Liver (tissue), 8 donors: ENCODE measurements at regions not wholly inside any gene's neighbourhood (a gene's known extent, or its start where the extent isn't known, plus 50 kb on each side); places are given as distances from the start of the nearest gene placed in this dataset.

Source experiments
- DNase-seq: peaks from one replicate; pipeline ENCODE4 v3.0.0-alpha.2; 2017; ENCODE audit warnings: low spot score
- H3K27ac ChIP-seq, 2 donors: one replicate each; pipeline ENCODE4 v1.7.0; 2013; ENCODE audit warnings: inconsistent platforms in 2 of 2, low read length in 2 of 2, control low read depth in 1 of 2, low read depth in 1 of 2, mild to moderate bottlenecking in 1 of 2
- H3K27me3 ChIP-seq, 4 donors: one replicate each; pipeline versions ENCODE4 v1.6.1 to v1.7.0; 2013; ENCODE audit warnings: low read length in 3 of 4, inconsistent platforms in 1 of 4, mild to moderate bottlenecking in 1 of 4, moderate library complexity in 1 of 4; ENCODE audit not compliant: control insufficient read depth in 4 of 4, insufficient read depth in 4 of 4
- H3K36me3 ChIP-seq, 4 donors: one replicate each; pipeline versions ENCODE4 v1.6.1 to v1.7.0; 2013; ENCODE audit warnings: low read length in 3 of 4, mild to moderate bottlenecking in 3 of 4, low read depth in 1 of 4, moderate library complexity in 1 of 4; ENCODE audit not compliant: control insufficient read depth in 4 of 4, insufficient read depth in 3 of 4
- H3K4me1 ChIP-seq, 4 donors: one replicate each; pipeline versions ENCODE4 v1.6.1 to v1.7.0; 2013; ENCODE audit warnings: low read length in 3 of 4, mild to moderate bottlenecking in 3 of 4, moderate library complexity in 1 of 4; ENCODE audit not compliant: control insufficient read depth in 4 of 4, insufficient read depth in 4 of 4
- H3K4me3 ChIP-seq, 3 donors: one replicate each; pipeline versions ENCODE4 v1.6.1 to v1.7.0; 2013; ENCODE audit warnings: low read length in 3 of 3, control low read depth in 1 of 3, low read depth in 1 of 3, mild to moderate bottlenecking in 1 of 3
- H3K9ac ChIP-seq, 2 donors: one replicate each; pipeline ENCODE4 v1.7.0; 2013; ENCODE audit warnings: low read length in 2 of 2, mild to moderate bottlenecking in 2 of 2, moderate library complexity in 2 of 2, control low read depth in 1 of 2, low read depth in 1 of 2
- H3K9me3 ChIP-seq, 4 donors: one replicate each; pipeline versions ENCODE4 v1.6.1 to v1.7.0; 2013; ENCODE audit warnings: low read length in 3 of 4; ENCODE audit not compliant: control insufficient read depth in 4 of 4
- ATF3 ChIP-seq: IDR thresholded peaks from 2 replicates; pipeline ENCODE4 v1.6.1; 2016; ENCODE audit warnings: antibody characterized with exemption
- CTCF ChIP-seq: fragments of 150-350 bp; IDR thresholded peaks from 2 replicates; pipeline ENCODE4 v1.5.1; 2017; ENCODE audit warnings: improper control_type of control experiment, low read depth, low read length; ENCODE audit not compliant: missing input control
- FOXA1 ChIP-seq: IDR thresholded peaks from 2 replicates; pipeline ENCODE4 v1.6.1; 2016; ENCODE audit warnings: antibody characterized with exemption
- FOXA2 ChIP-seq: IDR thresholded peaks from 2 replicates; pipeline ENCODE4 v1.6.1; 2016; ENCODE audit warnings: antibody characterized with exemption
- GABPA ChIP-seq, 2 donors: IDR thresholded peaks in 1 of 2; conservative IDR thresholded peaks in 1 of 2; 2 replicates each; pipeline ENCODE4 v1.6.1; 2016; ENCODE audit warnings: antibody characterized with exemption in 2 of 2, mild to moderate bottlenecking in 1 of 2, moderate library complexity in 1 of 2
- HNF4A ChIP-seq, 2 donors: conservative IDR thresholded peaks; 2 replicates each; pipeline ENCODE4 v1.6.1; 2016; ENCODE audit warnings: antibody characterized with exemption in 2 of 2, mild to moderate bottlenecking in 2 of 2
- HNF4G ChIP-seq: IDR thresholded peaks from 2 replicates; pipeline ENCODE4 v1.6.1; 2016; ENCODE audit warnings: antibody characterized with exemption
- JUND ChIP-seq, 2 donors: IDR thresholded peaks; 2 replicates each; pipeline ENCODE4 v1.6.1; 2016; ENCODE audit warnings: antibody characterized with exemption in 2 of 2
- MAX ChIP-seq: IDR thresholded peaks from 2 replicates; pipeline ENCODE4 v1.6.1; 2016; ENCODE audit warnings: antibody characterized with exemption
- NR2F2 ChIP-seq: IDR thresholded peaks from 2 replicates; pipeline ENCODE4 v1.6.1; 2016; ENCODE audit warnings: antibody characterized with exemption
- RAD21 ChIP-seq, 2 donors: IDR thresholded peaks; 2 replicates each; pipeline ENCODE4 v1.6.1; 2016; ENCODE audit warnings: antibody characterized with exemption in 2 of 2, mild to moderate bottlenecking in 2 of 2
- RXRA ChIP-seq, 2 donors: IDR thresholded peaks; 2 replicates each; pipeline ENCODE4 v1.6.1; 2017 to 2018; ENCODE audit warnings: antibody characterized with exemption in 2 of 2, mild to moderate bottlenecking in 1 of 2
- YY1 ChIP-seq: IDR thresholded peaks from 2 replicates; pipeline ENCODE4 v1.6.1; 2016; ENCODE audit warnings: antibody characterized with exemption, mild to moderate bottlenecking
- ZBTB33 ChIP-seq: IDR thresholded peaks from 2 replicates; pipeline ENCODE4 v1.6.1; 2016; ENCODE audit warnings: antibody characterized with exemption
- WGBS: extraction: QIAGEN DNeasy Blood & Tissue Kit; methylation state at CpG from one replicate; pipeline ENCODE4 v1.1.7; 2013; 5-methylcytosine and 5-hydroxymethylcytosine counted together
- donor health status: healthy.
- donor health status: healthy.
- donor health status: healthy.
- donor health status: healthy.
- donor health status: healthy.

- TF ChIP-seq YY1 (no peak), NR2F2 (no peak), FOXA1 (no peak), ATF3 (no peak), HNF4G (no peak), MAX (no peak), ZBTB33 (no peak), RXRA (IDR thresholded peaks at IDR 0.05) (no peak), JUND (IDR thresholded peaks at IDR 0.05) (no peak), GABPA (IDR thresholded peaks at IDR 0.05 in 1 of 2, conservative IDR thresholded peaks at IDR 0.05 in 1 of 2) (no peak), RAD21 (IDR thresholded peaks at IDR 0.05) (no peak)
- Histone ChIP-seq H3K9ac (no peak overlapping the region), H3K4me3 (no peak overlapping the region), H3K4me1 (no peaks in the 10 kb centered on the region), H3K36me3 (no peaks in the 10 kb centered on the region), H3K27me3 (peaks cover 0 to 2% (median 0%) of the 10 kb centered on the region in 4 donors), H3K9me3 (no peaks in the 10 kb centered on the region), H3K27ac (no peak overlapping the region)
- WGBS, result 70% methylated on average over 5 of the region's 5 CpGs
- DNase-seq, result no peak
Measured at GRCh38 chr9:79985772-79986171, 414.0 kb downstream of the TLE4 start.

- H3K9me3 ChIP-seq, result no peaks in the 10 kb centered on the region
- no peak for DNase-seq
- peaks cover 0 to 2% (median 0%) of the 10 kb centered on the region in 4 donors for H3K27me3 ChIP-seq
- no peaks in the 10 kb centered on the region for H3K4me1 ChIP-seq
- no peak overlapping the region for H3K27ac ChIP-seq
- TF ChIP-seq RXRA (IDR thresholded peaks at IDR 0.05) (no peak), YY1 (no peak), GABPA (IDR thresholded peaks at IDR 0.05 in 1 of 2, conservative IDR thresholded peaks at IDR 0.05 in 1 of 2) (no peak), ZBTB33 (no peak), HNF4A (conservative IDR thresholded peaks at IDR 0.05) (no peak), FOXA2 (no peak), RAD21 (IDR thresholded peaks at IDR 0.05) (no peak), CTCF (no peak)
- no peak overlapping the region for H3K9ac ChIP-seq
- H3K36me3 ChIP-seq, result no peaks in the 10 kb centered on the region
- WGBS, result 84% methylated on average over 7 of the region's 7 CpGs
- H3K4me3 ChIP-seq, result no peak overlapping the region
Measured at GRCh38 chr9:79985264-79985663, 413.5 kb downstream of the TLE4 start.
